GM23338 (cell line): ENCODE measurements at regions not wholly inside any gene's neighbourhood (a gene's known extent, or its start where the extent isn't known, plus 50 kb on each side); places are given as distances from the start of the nearest gene placed in this dataset.

Experiments
- ATAC-seq: fragments of 200-7000 bp; cut with Tn5 transposase; 3 replicates; pipeline ENCODE4 v1.9.1; 2020
- DNase-seq: peaks from one replicate; pipeline ENCODE4 v3.0.0-alpha.2; 2015; ENCODE audit warnings: low spot score
- H2AFZ ChIP-seq: fragments of 200-600 bp; sonication (generic); 2 replicates; pipeline ENCODE4 v1.8.0; 2016; ENCODE audit warnings: antibody characterized with exemption, mild to moderate bottlenecking, moderate library complexity
- H3F3A ChIP-seq: fragments of 200-600 bp; sonication (generic); replicated peaks from 2 replicates; pipeline ENCODE4 v1.8.0; 2017; ENCODE audit warnings: antibody characterized with exemption, mixed run types, low read depth
- H3K27ac ChIP-seq: fragments of 200-600 bp; sonication (generic); 2 replicates; pipeline ENCODE4 v1.6.1; 2016; ENCODE audit warnings: low read depth
- H3K27me3 ChIP-seq: fragments of 200-600 bp; sonication (generic); 2 replicates; pipeline ENCODE4 v1.8.0; 2016; ENCODE audit warnings: mild to moderate bottlenecking, mixed run types, moderate library complexity; ENCODE audit not compliant: insufficient read depth
- H3K36me3 ChIP-seq: fragments of 200-600 bp; sonication (generic); 2 replicates; pipeline ENCODE4 v1.8.0; 2016; ENCODE audit warnings: mild to moderate bottlenecking; ENCODE audit not compliant: insufficient read depth
- H3K4me1 ChIP-seq: fragments of 200-600 bp; sonication (generic); 2 replicates; pipeline ENCODE4 v1.8.0; 2016; ENCODE audit warnings: mild to moderate bottlenecking, moderate library complexity; ENCODE audit not compliant: insufficient read depth
- H3K4me2 ChIP-seq: fragments of 200-600 bp; sonication (generic); 2 replicates; pipeline ENCODE4 v1.7.1; 2017; ENCODE audit warnings: mixed run types
- H3K4me3 ChIP-seq: fragments of 200-600 bp; sonication (generic); 2 replicates; pipeline ENCODE4 v1.6.1; 2016; ENCODE audit warnings: mixed run types
- H3K79me2 ChIP-seq: fragments of 200-600 bp; sonication (generic); replicated peaks from 2 replicates; pipeline ENCODE4 v1.8.0; 2017; ENCODE audit warnings: mild to moderate bottlenecking; ENCODE audit not compliant: insufficient read depth
- H3K9me2 ChIP-seq: fragments of 200-600 bp; sonication (generic); 2 replicates; pipeline ENCODE4 v1.8.0; 2017; ENCODE audit not compliant: insufficient read depth
- H4K20me1 ChIP-seq: fragments of 200-600 bp; sonication (generic); replicated peaks from 2 replicates; pipeline ENCODE4 v1.8.0; 2017; ENCODE audit warnings: mild to moderate bottlenecking; ENCODE audit not compliant: insufficient read depth
- H3K27ac Mint-ChIP-seq: 2 replicates; pipeline ENCODE4 v1.8.0; 2020; ENCODE audit warnings: inconsistent platforms, mild to moderate bottlenecking, moderate library complexity, mixed read lengths
- H3K27me3 Mint-ChIP-seq: 3 replicates; pipeline ENCODE4 v1.8.0; 2022; ENCODE audit warnings: low read depth, mild to moderate bottlenecking, moderate library complexity, mixed read lengths, inconsistent platforms; ENCODE audit not compliant: insufficient read depth, poor library complexity
- H3K36me3 Mint-ChIP-seq: 3 replicates; pipeline ENCODE4 v1.8.0; 2021; ENCODE audit warnings: low read depth, mild to moderate bottlenecking, inconsistent platforms, moderate library complexity, mixed read lengths
- H3K4me1 Mint-ChIP-seq: 3 replicates; pipeline ENCODE4 v1.8.0; 2020; ENCODE audit warnings: mild to moderate bottlenecking, inconsistent platforms, mixed read lengths
- H3K4me3 Mint-ChIP-seq: 3 replicates; pipeline ENCODE4 v1.8.0; 2021; ENCODE audit warnings: moderate library complexity, mild to moderate bottlenecking, inconsistent platforms, mixed read lengths
- H3K9me3 Mint-ChIP-seq: 3 replicates; pipeline ENCODE4 v1.8.0; 2020; ENCODE audit warnings: moderate library complexity, mild to moderate bottlenecking, inconsistent platforms, mixed read lengths
- EZH2 ChIP-seq: fragments of 200-600 bp; sonication (generic); IDR thresholded peaks from one replicate; pipeline ENCODE4 v1.8.0; 2017; ENCODE audit warnings: antibody characterized with exemption, mild to moderate bottlenecking, low read depth; ENCODE audit not compliant: unreplicated experiment
- EZH2phosphoT487 ChIP-seq: fragments of 200-600 bp; sonication (generic); IDR thresholded peaks from one replicate; pipeline ENCODE4 v1.8.1; 2018; ENCODE audit warnings: antibody characterized with exemption; ENCODE audit not compliant: unreplicated experiment
- JUNB ChIP-seq: IDR thresholded peaks from one replicate; pipeline ENCODE4 v1.6.1; 2016; ENCODE audit warnings: antibody characterized with exemption; ENCODE audit not compliant: unreplicated experiment
- NANOG ChIP-seq: IDR thresholded peaks from 2 replicates; pipeline ENCODE4 v1.6.1; 2016; ENCODE audit warnings: antibody characterized with exemption, borderline replicate concordance
- POLR2AphosphoS5 ChIP-seq: IDR thresholded peaks from 2 replicates; pipeline ENCODE4 v1.6.1; 2016; ENCODE audit warnings: antibody characterized with exemption, low read depth
- STAT1 ChIP-seq: IDR thresholded peaks from one replicate; pipeline ENCODE4 v1.6.1; 2016; ENCODE audit warnings: antibody characterized with exemption; ENCODE audit not compliant: unreplicated experiment
- ZNF114 ChIP-seq: fragments of 250-450 bp; sonication (Bioruptor Pico); IDR thresholded peaks from 2 replicates; pipeline ENCODE4 v1.5.0; 2020; ENCODE audit warnings: mild to moderate bottlenecking, moderate library complexity
- ZNF331 ChIP-seq: fragments of 250-450 bp; sonication (Bioruptor Pico); IDR thresholded peaks from 2 replicates; pipeline ENCODE4 v1.5.0; 2020; ENCODE audit warnings: low read depth, mild to moderate bottlenecking, moderate library complexity
- TF ChIP-seq, protein P1 (sequence below): IDR thresholded peaks from 2 replicates; pipeline ENCODE4 v1.6.1; 2016; ENCODE audit warnings: antibody characterized with exemption
- TF ChIP-seq, protein P2 (sequence below), 2 experiments: fragments of 200-600 bp in 1 of 2; sonication (generic) in 1 of 2; conservative IDR thresholded peaks; 2 replicates each; pipeline versions ENCODE4 v1.5.1 to v1.6.1; 2016 to 2017; ENCODE audit warnings: antibody characterized with exemption in 2 of 2, low read depth in 2 of 2, mild to moderate bottlenecking in 2 of 2, moderate library complexity in 1 of 2

DNA sequence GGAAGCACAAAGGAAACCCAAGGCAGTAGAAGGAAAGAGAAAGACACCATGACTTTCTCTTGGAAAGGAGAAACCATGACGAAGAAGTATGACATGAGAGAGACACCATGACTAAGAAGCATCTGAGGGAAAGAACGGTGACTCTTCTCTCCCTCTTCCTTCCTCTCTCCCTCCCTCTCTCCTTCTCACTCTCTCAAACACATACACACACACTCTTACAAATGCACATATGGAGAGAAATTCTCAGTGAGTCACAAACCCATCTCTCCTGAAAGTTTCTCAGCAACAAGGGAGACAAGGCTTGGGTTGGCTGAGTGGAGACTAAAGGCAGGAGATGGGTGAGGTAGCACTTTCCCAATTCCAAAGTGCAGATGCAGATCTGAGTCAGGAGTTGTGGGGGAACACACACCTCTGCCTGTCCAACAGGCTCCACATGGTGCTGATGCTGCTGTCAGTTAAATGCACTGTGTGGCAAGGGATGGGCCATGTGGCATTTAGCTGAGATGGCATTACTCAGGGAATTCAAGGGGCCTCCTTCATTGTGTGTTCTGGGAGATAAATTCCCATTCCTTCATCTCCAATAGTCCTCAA lies 336.7 kb upstream of the C16orf82 start:
- Histone ChIP-seq H3K4me1 (no peaks in the 10 kb centered on the region), H3F3A (no peaks in the 10 kb centered on the region), H3K27me3 (no peaks in the 10 kb centered on the region), H3K9me2 (no peaks in the 10 kb centered on the region), H3K27ac (no peak overlapping the region), H3K36me3 (no peaks in the 10 kb centered on the region), H4K20me1 (no peaks in the 10 kb centered on the region), H3K79me2 (no peaks in the 10 kb centered on the region), H2AFZ (no peak overlapping the region), H3K4me3 (no peak overlapping the region), H3K4me2 (no peak overlapping the region)
- DNase-seq (no peak), ATAC-seq (no peak)
- Mint-ChIP-seq H3K27me3 (no peaks in the 10 kb centered on the region), H3K27ac (no peak overlapping the region), H3K36me3 (peaks cover 5% of the 10 kb centered on the region; the same call in 1 of the 3 replicates), H3K9me3 (peaks cover 96% of the 10 kb centered on the region), H3K4me3 (no peak overlapping the region), H3K4me1 (no peaks in the 10 kb centered on the region)
- no peak for TF ChIP-seq EZH2
- TF ChIP-seq, protein P1, sequence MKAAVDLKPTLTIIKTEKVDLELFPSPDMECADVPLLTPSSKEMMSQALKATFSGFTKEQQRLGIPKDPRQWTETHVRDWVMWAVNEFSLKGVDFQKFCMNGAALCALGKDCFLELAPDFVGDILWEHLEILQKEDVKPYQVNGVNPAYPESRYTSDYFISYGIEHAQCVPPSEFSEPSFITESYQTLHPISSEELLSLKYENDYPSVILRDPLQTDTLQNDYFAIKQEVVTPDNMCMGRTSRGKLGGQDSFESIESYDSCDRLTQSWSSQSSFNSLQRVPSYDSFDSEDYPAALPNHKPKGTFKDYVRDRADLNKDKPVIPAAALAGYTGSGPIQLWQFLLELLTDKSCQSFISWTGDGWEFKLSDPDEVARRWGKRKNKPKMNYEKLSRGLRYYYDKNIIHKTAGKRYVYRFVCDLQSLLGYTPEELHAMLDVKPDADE: no peak
- no peak for TF ChIP-seq NANOG
- TF ChIP-seq, protein P2, sequence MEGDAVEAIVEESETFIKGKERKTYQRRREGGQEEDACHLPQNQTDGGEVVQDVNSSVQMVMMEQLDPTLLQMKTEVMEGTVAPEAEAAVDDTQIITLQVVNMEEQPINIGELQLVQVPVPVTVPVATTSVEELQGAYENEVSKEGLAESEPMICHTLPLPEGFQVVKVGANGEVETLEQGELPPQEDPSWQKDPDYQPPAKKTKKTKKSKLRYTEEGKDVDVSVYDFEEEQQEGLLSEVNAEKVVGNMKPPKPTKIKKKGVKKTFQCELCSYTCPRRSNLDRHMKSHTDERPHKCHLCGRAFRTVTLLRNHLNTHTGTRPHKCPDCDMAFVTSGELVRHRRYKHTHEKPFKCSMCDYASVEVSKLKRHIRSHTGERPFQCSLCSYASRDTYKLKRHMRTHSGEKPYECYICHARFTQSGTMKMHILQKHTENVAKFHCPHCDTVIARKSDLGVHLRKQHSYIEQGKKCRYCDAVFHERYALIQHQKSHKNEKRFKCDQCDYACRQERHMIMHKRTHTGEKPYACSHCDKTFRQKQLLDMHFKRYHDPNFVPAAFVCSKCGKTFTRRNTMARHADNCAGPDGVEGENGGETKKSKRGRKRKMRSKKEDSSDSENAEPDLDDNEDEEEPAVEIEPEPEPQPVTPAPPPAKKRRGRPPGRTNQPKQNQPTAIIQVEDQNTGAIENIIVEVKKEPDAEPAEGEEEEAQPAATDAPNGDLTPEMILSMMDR (conservative IDR thresholded peaks at IDR 0.05; ENCODE audit: low read depth in 2 of 2): no peak
- TF ChIP-seq JUNB: no peak
- no peak for TF ChIP-seq EZH2phosphoT487
- TF ChIP-seq STAT1: no peak
- no peak for TF ChIP-seq POLR2AphosphoS5

DNA sequence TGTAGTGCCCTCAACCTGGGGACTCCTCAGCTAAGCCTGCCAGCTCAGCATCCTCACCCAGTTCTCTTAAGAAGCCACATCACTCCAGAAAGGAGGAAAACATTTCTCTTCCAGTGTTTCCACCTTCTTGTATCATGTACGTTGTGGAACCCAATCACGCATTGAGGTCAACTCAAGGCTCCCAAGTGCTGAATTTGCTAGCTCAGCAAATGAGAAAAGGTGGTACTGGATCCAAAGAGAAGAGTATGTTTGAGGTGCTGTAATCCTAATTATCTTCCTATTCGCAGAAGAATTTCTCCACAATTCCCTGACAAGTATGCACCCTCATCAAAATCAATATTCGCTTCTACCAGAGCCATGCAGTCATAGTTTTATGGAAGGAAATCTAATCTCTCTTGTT lies 335.0 kb upstream of the C16orf82 start:
- Mint-ChIP-seq H3K36me3 (peaks cover 12% of the 10 kb centered on the region; the same call in 2 of the 3 replicates), H3K27me3 (no peaks in the 10 kb centered on the region), H3K27ac (no peak overlapping the region), H3K4me3 (no peak overlapping the region), H3K9me3 (peaks cover 96% of the 10 kb centered on the region), H3K4me1 (no peaks in the 10 kb centered on the region)
- Histone ChIP-seq H3K36me3 (no peaks in the 10 kb centered on the region), H3K27ac (no peak overlapping the region), H3K4me3 (no peak overlapping the region), H3K27me3 (no peaks in the 10 kb centered on the region), H2AFZ (no peak overlapping the region), H3K4me1 (no peaks in the 10 kb centered on the region), H3K4me2 (no peak overlapping the region), H3F3A (no peaks in the 10 kb centered on the region), H3K79me2 (no peaks in the 10 kb centered on the region), H3K9me2 (no peaks in the 10 kb centered on the region), H4K20me1 (no peaks in the 10 kb centered on the region)
- ATAC-seq: no peak
- DNase-seq: no peak
- TF ChIP-seq ZNF331 (CRISPR knock-in tag) (no peak), NANOG (no peak), ZNF114 (CRISPR knock-in tag) (no peak), STAT1 (no peak)
- TF ChIP-seq, protein P1: no peak
